GM19397 (cell line): ENCODE measurements at regions not wholly inside any gene's neighbourhood (a gene's known extent, or its start where the extent isn't known, plus 50 kb on each side); places are given as distances from the start of the nearest gene placed in this dataset.

Source experiments
- ATAC-seq: cut with Tn5 transposase; IDR thresholded peaks from one replicate; pipeline ENCODE4 v1.9.1; 2021; ENCODE audit warnings: mild to moderate bottlenecking, moderate library complexity; ENCODE audit not compliant: unreplicated experiment

DNA sequence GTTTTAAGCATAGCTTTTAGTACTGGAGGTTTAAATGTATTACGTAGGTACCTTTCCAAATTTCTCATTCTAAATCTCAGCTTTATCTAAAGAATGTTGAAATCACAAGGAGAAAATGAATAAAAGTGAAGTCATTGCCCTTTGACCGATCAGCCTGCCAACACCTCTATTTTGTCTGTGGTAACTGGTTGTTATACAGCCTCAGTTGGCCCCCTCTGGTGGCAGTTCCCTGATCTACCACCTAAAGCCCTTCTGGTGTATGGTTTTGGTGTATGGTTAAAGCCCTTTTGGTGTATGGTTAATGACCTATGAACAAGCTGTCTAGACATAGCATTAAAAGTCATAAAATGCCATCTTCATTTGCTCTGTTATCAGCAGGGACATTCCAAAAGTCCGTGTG, 378.2 kb upstream of the AZI2 start:
- ATAC-seq, result no peak

DNA sequence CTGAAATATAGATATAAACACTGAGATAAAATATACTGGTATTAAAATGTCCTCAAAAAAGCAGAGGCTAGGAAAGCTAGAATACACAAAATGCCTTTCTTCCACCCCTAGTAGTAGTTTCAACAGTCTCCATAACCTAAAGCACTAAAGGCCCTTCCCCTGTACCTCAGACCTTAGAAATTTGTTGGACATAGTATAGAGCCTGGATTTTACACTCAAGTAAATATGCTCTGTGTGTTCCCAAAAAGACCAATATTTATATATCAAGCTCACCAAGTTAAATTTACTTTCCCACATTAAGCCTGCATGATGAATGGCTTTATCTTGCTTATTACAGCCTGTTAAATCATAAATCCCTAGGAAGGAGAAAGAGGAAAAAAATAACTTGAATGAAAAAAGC, 378.7 kb upstream of the AZI2 start:
- no peak for ATAC-seq

DNA sequence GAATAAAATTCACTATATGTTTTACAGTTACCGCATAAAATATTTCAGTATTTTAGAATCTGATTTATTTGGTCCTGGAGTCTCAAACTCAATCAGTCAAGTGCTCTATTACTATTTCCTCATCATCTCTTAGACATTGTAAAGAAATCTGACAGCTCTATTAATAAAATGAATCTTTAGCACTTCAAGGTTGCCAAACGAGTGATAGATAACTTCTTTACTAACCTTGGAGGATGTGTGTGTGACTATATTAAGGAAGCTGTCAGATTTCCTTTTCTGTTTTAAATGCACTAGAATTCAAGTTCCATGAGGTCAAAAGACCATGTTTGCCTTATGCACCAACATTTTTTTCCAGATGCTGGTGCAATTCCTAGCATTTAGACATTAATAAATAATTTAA, 389.8 kb upstream of the AZI2 start:
- no peak for ATAC-seq

DNA sequence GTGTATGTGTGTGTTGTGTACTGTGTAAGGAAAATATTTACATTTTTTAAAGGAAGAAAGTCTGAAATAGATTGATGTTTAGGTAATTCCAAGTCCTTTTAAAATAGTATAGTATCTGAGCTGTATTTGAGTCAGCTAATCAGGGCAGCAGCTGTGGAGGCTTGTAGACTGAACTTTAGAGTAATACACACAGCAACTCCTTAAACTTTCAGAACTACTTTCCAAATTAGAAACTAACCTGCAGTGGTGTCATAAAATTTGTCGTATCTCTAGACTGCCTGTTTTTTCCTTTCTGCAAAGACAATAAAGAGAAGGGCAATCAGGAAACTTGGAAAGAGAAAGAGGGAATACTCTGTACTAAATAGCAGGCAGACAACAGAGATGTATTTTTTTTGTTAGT, 391.0 kb upstream of the AZI2 start:
- ATAC-seq, result no peak

DNA sequence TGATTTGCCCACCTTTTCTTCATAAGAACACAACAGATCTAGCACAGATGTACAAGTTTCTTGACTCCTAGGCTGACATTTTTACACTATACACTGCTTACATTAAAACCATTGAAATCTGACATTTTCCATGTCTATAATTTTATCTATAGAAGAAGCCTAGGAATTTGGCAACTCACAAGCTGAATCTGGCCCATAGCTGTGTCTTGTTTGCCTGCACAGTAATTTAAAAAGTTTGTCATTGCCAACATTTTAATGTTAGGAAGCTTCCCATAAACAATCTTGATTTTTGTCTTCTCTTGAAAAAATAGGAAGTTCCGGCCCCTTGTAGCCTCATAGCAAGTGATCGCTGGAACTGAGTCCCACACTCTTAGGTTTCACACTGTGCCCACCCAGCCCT, 394.6 kb upstream of the AZI2 start:
- no peak for ATAC-seq

DNA sequence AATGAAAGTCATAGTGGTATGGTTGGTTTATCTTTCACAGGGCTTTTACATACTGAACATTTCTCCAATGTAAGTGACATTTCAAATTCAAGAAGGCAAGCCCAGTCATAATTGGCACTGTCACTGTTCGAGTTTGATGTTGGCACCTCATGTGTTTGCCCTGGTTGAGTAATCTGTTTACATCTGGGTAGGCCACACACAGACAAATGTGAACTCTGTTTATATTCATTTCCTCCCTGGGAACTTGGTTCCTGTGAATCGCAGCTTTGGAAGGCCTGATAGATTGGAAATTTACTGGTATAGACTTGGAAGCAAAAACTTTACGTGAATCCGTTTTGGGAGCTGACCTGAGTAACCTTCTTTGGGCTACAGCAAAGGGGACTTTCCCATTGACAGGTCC, 395.2 kb upstream of the AZI2 start:
- ATAC-seq, result no peak

DNA sequence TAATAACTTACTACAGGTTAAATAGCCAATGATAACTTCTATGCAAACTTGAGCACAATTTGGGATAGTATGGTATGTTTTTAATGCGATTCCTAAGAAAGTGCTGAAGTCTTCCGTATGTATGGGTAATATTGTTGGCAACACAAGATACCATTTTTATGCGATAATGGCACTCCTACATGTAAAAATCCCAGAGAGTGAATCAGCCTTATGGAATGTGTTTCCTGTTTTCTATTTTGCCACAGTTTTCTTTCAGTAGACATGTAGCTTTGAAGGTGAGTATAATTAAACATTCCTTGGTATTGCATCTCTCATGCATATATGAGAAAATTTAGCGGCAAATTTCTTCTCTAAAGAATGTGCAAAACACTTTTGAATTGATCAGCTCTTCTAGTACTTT, 396.8 kb upstream of the AZI2 start:
- ATAC-seq, result no peak

DNA sequence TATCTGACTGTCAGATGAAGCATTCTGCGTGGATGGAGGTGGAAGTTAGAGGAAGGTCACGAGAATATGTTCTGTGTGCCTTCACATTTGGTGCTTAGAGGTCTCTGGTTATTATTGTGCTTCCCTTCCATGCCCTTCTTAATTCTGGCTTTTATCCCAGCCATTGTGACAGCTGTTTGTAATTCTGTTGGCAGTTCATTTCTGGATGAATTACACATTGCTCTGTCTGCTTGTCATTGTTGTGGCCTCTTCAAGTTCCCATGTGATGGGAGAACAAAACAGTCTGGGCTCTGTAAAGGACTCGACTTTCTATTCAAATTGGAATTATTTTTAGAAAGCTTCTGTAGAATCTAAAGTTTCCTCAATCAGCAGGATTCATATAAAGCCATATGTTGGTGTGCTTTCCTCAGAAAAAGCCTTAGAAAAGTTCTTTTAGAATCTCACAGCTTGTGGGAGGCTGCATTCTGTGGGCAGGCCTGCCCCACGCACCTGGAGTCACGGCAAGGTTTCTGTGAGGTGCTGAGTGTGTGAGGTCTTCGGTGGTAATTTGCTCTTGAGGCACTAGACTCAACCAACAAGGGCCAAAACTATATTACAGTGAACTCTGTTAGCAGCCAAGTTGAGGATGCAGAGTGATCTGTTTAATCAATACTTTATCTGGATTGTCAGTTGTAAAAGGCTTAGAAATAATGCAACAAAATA, 397.4 kb upstream of the AZI2 start:
- ATAC-seq, result no peak

DNA sequence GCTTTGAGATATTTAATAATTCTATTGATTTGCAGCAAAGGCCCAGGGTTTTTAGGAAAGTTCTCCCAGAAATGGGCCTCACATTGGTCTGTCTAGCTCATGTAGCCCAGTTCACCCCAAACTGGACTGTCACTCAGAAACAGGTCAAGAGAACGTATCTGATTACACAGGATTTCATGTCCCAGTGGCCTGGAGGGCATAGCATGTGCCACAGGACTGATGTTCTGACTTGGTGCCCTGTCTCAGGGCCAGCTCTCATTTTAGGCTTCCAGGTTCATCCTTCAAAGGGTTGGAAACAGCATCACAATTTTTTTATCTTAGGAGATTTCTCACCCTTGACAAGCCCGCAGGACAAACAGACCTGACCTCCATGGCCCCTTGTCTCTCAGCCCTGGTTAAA, 398.4 kb upstream of the AZI2 start:
- ATAC-seq, result no peak

DNA sequence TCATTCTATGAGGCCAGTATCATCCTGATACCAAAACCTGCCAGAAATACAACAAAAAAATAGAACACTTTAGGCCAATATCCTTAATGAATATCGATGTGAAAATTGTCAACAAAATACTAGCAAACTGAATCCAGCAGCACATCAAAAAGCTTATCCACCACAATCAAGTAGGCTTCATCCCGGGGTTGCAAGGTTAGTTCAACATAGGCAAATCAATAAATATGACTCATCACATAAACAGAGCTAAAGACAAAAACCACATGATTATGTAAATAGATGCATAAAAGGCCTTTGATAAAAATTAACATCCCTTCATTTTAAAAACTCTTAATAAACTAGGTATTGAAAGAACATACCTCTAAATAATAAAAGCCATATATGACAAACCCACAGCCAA, 403.2 kb upstream of the AZI2 start:
- no peak for ATAC-seq

DNA sequence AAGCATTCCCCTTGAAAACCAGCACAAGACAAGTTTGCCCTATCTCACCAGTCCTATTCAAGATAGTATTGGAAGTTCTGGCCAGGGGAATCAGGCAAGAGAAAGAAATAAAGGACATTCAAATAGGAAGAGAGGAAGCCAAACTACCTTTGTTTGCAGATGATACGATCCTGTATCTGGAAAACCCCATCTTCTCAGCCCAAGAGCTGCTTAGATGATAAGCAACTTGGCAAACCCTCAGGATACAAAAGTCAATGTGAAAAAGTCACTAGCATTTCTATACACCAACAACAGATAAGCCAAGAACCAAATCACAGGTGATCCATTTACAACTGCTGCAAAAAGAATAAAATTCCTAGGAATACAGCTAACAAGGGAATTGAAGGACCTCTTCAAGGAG, 403.7 kb upstream of the AZI2 start:
- ATAC-seq, result no peak

DNA sequence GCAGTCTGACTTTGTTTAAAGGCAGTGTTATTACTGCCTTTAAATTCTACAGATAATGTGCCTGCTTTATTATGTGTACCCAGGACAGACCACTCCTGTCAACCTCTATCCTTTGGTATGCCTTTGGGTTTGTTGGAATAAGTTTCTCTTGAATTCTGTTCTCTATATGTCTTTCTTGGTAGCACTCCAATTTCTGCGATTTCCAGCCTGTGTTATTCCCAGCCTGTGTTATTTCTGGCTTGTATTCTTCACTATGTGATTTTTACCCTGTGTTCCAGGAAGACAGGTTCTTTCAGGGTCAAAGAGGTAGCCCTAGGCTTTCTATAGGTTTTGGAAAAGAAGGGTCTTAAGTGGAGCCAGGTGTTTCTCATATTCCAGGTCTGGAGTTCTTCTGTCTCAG, 407.4 kb upstream of the AZI2 start:
- ATAC-seq, result no peak

DNA sequence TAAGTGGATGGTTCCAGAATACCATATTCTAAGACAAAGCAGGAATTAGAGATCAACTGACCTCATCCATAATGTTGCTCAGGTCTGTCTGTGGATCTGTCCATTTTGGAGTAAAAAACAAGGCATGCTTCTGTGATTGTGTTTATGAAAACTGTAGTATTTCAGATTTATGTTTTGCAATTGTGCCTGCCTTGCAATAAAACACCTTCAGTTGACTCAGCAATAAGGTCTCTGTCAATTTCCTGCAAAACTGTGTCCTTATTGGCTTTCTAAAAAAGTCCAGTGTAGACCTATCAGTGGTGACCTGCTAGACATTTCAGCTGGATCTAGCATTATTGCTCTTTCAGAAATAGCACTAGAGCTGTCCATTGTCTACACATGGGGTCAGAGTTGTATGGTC, 409.5 kb upstream of the AZI2 start:
- no peak for ATAC-seq

DNA sequence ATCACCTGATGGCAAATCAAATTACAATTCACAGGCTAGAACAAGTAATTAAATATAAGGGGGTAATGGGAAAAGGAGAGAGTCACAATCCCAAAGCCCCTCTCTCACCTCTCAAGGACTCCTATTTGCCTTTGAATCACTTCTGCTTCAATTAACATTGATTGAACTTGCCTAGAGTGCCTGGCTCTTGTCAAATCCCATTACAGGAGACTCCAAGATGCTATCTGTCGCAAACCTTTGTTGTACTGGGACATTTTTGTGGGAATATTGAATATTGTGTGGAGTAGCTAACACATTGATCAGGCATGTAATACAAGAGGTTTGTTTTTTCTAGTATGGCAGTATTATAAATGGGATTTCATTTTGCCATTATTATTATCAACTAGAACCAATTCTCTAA, 412.8 kb upstream of the AZI2 start:
- ATAC-seq, result no peak

DNA sequence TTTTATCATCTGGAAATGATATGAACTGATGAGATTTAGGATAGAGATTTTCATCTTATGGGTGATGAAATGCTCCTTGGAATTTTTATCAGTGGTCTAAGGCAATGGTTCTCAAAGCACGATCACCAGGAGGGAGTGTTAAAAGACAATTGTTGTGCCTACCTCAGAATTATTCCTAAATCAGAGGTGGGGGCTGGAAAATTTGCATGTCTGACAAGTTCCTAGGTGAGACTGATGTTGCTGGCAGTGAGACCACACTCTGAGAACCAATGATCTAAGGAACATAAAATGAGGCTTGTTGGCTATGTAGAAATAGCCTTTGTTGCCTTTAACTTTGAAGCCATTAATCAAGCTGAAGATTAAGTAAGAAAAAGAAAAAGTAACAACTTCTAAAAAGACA, 416.6 kb upstream of the AZI2 start:
- no peak for ATAC-seq

DNA sequence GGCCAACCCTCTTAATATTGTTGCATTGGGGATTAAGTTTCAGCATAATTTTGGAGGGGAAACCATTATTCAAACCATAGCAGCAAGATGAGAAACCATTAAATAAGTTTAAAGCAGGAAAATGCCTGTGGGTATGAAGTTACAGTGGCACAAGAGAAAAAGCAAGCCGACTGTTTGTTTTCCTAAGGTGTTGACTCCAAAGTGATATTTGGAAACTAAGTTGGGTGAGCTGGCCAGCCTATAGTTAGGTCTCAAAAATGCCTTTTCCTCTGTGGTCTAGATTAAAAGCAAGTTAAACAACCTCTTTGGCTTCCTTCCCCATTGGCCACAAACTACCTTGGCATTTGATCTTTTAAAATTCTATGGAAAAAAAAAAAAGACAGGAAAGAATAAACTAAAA, 419.8 kb upstream of the AZI2 start:
- no peak for ATAC-seq

DNA sequence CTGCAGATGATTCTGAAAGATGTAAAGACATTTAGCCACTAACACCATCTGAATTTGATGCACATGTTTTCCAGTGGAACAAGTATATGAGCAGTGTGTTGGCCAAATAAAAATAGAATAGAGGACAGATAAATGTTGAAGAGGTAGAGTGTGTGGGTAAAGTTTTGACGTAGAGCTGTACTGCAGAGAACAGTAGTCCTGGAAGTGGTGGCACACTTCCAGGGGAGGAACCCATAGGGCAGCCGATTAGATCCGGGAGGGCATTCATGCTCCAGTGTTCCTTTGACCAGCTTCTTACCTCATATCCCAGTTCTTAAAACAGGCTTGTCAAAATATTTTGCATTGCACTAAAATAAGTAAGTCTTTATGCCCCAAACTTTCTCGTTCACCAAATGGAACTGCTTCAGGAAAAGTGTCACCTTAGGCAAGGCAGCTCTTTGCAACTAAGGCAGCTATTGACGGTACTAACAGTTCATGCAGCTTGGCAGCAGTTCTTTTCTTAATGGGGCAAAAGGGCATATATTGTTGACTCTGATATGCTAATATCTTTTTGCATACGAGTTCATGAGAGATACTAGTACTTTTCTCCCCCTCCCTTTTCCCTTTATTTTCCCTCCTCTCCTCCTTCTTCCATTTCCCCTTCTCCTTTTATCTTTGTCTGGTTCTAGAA, 429.3 kb upstream of the AZI2 start:
- ATAC-seq, result no peak

DNA sequence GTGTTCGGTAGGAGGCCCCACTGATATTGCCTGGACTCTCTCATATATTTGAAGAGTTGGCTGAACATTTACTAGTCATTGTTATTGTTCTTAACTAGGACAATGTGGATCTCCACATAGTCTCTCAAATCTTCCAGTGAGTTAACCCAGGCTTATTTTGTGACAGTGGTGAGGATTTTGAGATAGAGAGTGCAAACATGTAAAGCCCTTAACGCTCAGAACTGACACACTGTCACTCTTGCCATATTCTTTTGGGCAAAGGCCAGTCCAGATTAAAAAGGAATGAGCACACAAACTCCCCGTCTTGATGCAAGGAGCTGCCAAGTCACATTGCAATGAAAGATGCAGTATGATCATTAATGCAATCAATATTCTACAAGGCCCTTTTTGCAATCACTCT, 431.9 kb upstream of the AZI2 start:
- ATAC-seq, result no peak

DNA sequence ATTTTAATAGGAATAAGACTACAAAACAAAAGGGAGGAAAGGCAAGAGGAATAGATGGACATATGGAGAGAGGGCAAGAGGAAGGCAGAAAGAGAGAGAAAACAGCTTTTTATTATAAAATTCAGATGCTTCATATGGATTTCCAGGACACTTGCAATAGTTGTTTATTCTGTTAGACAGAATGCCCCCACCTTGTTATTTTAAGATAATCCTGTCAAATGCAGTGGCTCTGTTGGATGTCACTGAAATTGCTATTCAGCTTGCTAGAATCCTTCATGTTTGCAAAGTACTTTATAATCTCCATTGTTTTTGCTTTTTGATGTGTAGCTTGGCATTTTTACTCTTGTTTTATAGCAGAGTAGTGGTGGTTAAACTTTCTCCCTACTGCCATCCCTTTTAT, 432.4 kb upstream of the AZI2 start:
- ATAC-seq, result no peak

DNA sequence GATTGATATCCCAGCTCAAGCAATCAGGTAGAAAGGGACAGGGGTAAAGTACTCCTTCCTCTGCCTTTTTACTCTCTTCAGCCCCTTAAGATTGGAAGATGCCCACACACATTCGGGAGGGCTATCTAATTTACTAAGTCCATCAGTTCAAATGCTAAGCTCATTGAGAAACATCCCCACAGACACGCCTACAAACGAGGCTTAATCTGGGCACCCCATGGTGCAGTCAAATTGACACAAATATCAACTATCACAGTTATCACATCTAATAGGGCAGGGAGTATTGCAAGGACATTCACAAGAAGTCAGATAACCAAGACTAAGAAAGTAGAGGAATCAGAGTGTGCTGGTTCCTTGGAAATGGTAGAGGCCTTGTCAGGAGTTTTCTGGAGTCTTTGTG, 437.8 kb upstream of the AZI2 start:
- no peak for ATAC-seq

DNA sequence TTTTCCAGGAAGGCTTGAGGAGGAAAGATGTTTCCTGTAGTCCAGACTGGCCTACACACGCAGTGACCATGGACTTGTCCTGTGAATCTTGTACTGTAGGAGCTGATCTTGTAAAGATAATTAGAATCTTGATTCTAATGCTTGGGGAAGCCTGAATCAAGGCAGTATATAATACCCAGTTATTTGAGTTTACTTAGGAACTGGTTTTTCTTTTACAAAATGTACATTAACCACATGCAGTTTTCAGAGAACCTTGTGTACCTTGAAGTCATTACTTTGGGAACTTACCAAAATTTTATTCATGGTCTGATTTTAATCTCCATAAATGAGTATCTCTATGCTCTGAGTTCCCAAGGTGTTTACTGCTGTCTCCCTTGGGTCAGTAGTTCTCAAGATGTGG, 439.9 kb upstream of the AZI2 start:
- ATAC-seq, result no peak

DNA sequence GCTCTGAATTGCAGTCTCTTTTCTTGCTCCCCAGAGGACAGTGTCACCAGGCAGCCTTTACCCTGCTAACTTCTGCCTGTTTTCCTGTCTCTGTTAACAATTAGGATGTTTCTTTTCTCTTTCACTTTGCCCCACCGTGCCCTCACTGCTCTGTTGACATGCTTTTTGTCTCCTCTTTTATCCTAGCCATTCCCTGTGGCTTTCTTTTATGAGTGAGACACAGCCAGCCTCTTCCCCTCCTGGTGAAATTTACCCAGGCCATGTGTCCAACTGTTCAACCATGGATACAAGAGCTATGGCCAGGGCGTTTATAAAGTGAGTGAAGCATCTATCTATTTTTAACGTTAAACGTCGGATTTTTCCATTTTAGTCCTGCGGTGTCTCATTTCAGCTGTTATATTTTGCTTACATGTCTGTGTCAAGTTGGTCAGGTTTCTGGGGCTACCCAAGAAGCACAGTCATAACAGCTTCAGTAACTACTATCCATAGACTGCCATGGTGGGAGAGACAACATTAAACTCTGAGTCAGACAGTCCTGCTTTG, 443.2 kb upstream of the AZI2 start:
- no peak for ATAC-seq

DNA sequence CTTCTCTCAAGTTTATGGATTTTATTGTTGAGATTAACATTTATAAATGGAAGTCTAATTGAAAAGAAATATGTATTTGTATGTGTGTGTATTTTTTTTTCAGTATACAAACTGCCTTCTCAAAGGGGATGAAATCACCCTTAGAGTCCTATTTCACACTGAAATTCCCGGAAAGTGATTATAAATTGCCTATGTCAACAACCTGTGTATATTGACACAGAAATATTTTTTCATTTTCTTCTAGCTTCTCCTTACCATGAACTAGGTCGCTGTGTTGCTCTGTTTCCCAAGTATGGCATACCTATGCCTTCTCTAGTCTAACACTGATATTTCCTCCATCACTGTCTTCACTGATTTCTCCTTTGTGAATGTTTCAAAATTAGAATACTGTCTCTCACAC, 444.0 kb upstream of the AZI2 start:
- no peak for ATAC-seq
